PC-9 (cell line): ENCODE measurements at regions not wholly inside any gene's neighbourhood (a gene's known extent, or its start where the extent isn't known, plus 50 kb on each side); places are given as distances from the start of the nearest gene placed in this dataset.

Source experiments
- CTCF ChIP-seq: fragments of 200-600 bp; sonication (generic); conservative IDR thresholded peaks from 2 replicates; pipeline ENCODE4 v1.6.1; 2017; ENCODE audit warnings: mixed run types, antibody characterized with exemption, mild to moderate bottlenecking, moderate library complexity
- EZH2 ChIP-seq: fragments of 200-600 bp; sonication (generic); IDR thresholded peaks from 2 replicates; pipeline ENCODE4 v1.8.0; 2017; ENCODE audit warnings: antibody characterized with exemption, low read depth

- no peak for TF ChIP-seq CTCF
- no peak for TF ChIP-seq EZH2
Measured at GRCh38 chr7:67486401-67486800, 489.8 kb downstream of the TYW1 start.
